ENCODE measurements at regions not wholly inside any gene's neighbourhood (a gene's known extent, or its start where the extent isn't known, plus 50 kb on each side); places are given as distances from the start of the nearest gene placed in this dataset.
"Not testable (repeated sequence)": the region's sequence is repeated elsewhere in the genome, so short reads cannot be mapped to it uniquely, and the experiment has no call there.

DNA sequence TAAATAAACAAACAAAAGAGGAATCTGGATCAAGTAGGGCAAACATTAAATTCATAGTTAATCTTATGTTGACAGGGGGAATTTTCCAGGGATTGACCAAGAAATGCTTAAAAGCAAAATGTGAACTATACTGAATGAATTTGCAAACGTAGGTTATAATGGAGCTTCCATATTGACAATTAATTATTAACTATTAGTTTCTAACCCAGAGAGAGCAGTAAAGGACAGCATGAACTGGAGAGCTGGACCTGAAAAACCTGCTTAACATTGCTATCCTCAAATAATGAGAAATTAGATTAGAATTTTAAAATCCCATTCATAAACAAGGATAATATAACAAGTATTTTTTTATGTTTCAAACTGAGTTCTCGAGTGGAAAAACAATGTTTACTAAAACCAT is 1089.6 kb downstream of the DNAJB9 start:
- no peak overlapping the region for H3K4me3 ChIP-seq (ENCODE audit: low read depth, low read length)
- TF ChIP-seq, protein P1, sequence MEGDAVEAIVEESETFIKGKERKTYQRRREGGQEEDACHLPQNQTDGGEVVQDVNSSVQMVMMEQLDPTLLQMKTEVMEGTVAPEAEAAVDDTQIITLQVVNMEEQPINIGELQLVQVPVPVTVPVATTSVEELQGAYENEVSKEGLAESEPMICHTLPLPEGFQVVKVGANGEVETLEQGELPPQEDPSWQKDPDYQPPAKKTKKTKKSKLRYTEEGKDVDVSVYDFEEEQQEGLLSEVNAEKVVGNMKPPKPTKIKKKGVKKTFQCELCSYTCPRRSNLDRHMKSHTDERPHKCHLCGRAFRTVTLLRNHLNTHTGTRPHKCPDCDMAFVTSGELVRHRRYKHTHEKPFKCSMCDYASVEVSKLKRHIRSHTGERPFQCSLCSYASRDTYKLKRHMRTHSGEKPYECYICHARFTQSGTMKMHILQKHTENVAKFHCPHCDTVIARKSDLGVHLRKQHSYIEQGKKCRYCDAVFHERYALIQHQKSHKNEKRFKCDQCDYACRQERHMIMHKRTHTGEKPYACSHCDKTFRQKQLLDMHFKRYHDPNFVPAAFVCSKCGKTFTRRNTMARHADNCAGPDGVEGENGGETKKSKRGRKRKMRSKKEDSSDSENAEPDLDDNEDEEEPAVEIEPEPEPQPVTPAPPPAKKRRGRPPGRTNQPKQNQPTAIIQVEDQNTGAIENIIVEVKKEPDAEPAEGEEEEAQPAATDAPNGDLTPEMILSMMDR (conservative IDR thresholded peaks at IDR 0.05; ENCODE audit: low read depth, low read length): no peak
- DNase-seq (ENCODE audit: low read depth): no peak

DNA sequence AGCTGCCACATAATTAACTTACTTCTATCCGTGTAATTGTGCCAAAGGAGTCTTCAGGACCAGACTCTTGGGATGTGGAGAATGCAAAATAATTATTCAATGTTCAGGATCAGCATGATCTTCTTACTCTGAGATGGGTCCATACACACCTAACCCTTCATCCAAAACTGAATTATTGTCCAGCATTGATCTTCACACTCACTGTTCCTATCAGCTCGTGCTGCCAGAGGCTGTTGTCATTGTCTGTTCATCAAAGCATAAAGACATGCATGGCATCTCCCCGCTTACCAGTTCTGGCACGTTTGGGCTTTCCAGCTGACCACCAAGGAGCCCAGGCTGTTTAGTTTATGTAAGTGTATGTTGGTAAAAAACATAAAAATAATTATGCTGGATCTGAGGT is 1090.7 kb downstream of the DNAJB9 start:
- no peak for DNase-seq (ENCODE audit: low read depth)
- TF ChIP-seq, protein P1 (conservative IDR thresholded peaks at IDR 0.05; ENCODE audit: low read depth, low read length): no peak
- no peak overlapping the region for H3K4me3 ChIP-seq (ENCODE audit: low read depth, low read length)

DNA sequence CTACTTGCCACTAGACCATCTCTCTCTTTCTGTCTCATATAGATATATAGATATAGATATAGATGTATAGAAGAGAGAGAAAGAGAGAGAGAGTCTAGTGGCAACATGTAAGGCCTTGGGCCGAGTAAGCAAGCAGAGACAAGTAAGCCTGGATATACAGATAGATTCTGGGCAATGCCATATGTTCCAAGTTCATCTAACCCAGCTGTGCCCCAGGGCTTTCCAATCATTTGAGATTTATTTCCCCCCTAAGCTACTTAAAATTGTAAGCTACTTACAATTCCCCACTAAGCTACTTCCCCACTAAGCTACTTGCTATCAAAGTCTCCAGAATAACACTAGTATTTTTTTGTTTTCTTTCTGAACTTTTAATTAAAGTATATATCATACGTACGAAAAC is 1094.1 kb downstream of the DNAJB9 start:
- no peak overlapping the region for H3K4me3 ChIP-seq (ENCODE audit: low read depth, low read length)
- no peak for DNase-seq (ENCODE audit: low read depth)
- TF ChIP-seq, protein P1 (conservative IDR thresholded peaks at IDR 0.05; ENCODE audit: low read depth, low read length): no peak

DNA sequence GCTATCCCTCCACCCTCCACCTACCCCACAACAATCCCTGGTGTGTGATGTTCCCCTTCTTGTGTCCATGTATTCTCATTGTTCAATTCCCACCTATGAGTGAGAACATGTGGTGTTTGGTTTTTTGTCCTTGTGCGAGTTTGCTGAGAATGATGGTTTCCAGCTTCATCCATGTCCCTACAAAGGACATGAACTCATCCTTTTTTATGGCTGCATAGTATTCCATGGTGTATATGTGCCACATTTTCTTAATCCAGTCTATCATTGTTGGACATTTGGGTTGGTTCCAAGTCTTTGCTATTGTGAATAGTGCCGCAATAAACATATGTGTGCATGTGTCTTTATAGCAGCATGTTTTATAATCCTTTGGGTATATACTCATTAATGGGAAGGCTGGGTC is 1117.6 kb downstream of the DNAJB9 start:
- not testable (repeated sequence) for H3K4me3 ChIP-seq (ENCODE audit: low read depth, low read length); DNase-seq (ENCODE audit: low read depth)

DNA sequence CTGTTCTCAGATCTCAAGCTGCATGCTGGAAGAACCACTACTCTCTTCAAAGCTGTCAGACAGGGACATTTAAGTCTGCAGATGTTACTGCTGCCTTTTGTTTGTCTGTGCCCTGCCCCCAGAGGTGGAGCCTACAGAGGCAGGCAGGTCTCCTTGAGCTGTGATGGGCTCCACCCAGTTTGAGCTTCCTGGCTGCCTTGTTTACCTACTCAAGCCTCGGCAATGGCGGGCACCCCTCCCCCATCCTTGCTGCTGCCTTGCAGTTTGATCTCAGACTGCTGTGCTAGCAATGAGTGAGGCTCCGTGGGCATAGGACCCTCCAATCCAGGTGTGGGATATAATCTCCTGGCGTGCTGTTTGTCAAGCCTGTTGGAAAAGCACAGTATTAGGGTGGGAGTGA is 1122.9 kb downstream of the DNAJB9 start:
- not testable (repeated sequence) for DNase-seq (ENCODE audit: low read depth); H3K4me3 ChIP-seq (ENCODE audit: low read depth, low read length)

DNA sequence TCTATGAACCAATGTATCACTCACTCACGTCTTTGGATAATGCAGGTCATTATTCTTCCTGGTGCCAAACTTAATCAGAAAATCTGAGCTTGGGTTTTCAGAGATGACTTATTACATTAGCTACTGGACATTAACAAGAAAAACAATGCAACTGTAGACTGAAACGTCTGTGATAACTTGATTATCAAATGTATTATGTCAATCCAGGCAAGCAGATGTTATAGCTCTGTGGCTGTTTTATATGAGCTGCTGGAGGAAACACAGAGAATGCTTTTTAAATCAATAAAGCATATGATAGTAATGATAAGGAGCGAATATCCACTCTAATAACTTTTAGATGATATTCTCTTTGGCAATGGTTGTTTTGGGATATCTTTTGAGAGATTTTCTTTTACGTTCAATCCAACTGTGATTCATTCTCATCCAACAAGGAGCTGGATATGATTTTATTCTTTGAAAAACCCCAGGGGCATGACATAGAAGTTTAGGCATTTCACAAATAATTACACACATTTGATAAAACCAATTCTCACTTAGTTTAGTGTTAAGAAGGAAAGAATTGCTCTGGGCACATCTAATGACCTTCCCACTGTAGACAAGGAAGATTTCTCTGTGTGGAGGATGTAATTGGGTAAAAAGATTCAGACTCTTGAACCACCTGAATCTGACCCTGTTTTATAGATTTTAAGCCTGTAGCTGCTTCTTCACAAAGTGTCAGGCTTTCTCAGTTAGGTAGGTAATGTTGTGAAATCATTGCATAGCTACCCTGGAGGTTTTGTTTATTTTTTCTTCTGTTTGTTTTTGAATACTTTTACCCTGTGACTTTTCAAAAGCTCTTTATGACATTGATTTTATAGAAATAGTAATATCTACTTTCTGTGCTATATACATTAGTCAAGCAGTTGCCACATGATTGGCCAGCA is 1124.7 kb downstream of the DNAJB9 start:
- H3K4me3 ChIP-seq (ENCODE audit: low read depth, low read length): no peak overlapping the region
- TF ChIP-seq, protein P1 (conservative IDR thresholded peaks at IDR 0.05; ENCODE audit: low read depth, low read length): no peak
- no peak for DNase-seq (ENCODE audit: low read depth)

DNA sequence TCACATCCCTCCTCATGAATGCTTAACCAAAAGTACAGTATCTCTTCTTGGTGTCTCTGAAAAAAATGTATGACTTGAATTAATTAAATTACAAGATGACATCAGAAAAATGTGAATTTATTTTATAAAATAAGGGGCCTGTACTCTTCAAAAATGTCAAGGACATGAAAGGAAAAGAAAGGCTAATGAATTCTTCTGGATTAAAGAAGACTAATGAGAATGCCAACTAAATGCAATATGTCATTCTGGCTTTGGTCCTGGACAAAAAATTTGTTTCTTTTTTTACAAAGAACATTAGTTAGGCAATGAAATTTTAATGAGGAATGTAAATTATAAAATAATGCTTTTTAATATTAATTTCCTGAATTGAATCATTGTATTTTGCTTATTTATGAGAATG is 1125.7 kb downstream of the DNAJB9 start:
- H3K4me3 ChIP-seq (ENCODE audit: low read depth, low read length): no peak overlapping the region
- TF ChIP-seq, protein P1 (conservative IDR thresholded peaks at IDR 0.05; ENCODE audit: low read depth, low read length): no peak
- DNase-seq (ENCODE audit: low read depth): no peak

DNA sequence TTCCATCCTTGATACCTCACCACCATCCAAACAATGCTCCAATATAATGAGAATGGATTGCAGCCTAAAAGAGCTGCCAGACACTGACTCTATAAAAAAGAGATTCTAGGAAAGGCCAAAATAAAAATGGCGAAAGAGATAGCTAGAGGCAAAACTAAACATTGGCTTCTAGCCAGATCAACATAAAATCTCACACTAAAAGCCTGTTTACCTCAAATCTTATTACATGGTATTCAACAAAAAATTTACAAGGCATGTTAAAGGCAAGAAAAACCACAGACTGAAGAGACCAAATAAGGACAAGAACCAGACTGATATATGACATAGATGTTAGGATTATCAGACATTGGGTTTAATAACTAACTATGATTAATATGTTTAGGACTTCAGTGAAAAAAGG is 1127.0 kb downstream of the DNAJB9 start:
- no peak overlapping the region for H3K4me3 ChIP-seq (ENCODE audit: low read depth, low read length)
- no peak for DNase-seq (ENCODE audit: low read depth)
- TF ChIP-seq, protein P1 (conservative IDR thresholded peaks at IDR 0.05; ENCODE audit: low read depth, low read length): no peak
